CD4-positive, alpha-beta memory T cell (primary cell): ENCODE measurements at regions not wholly inside any gene's neighbourhood (a gene's known extent, or its start where the extent isn't known, plus 50 kb on each side); places are given as distances from the start of the nearest gene placed in this dataset.

ENCODE experiments used
- CTCF ChIA-PET: fragments of 350-600 bp; sonication (Branson Sonifier 250); formaldehyde crosslinking; loops from one replicate; lab custom pipeline; 2021; ENCODE audit warnings: inconsistent platforms; ENCODE audit not compliant: partially characterized antibody; lab: Charles Lee
- POLR2A ChIA-PET: fragments of 350-600 bp; sonication (Branson Sonifier 250); formaldehyde crosslinking; loops from one replicate; lab custom pipeline; 2021; ENCODE audit not compliant: partially characterized antibody; lab: Charles Lee
- DNase-seq, 5 donors: peaks; one replicate each; pipeline versions ENCODE4 v3.0.0 to v3.0.0-alpha.2; 2020 to 2022; ENCODE audit warnings: mixed read lengths in 1 of 5
- H3K27ac ChIP-seq: one replicate; pipeline ENCODE4 v1.7.0; 2013; ENCODE audit warnings: low read depth, low read length
- H3K27me3 ChIP-seq: 2 replicates; pipeline ENCODE4 v1.7.0; 2013; ENCODE audit warnings: mild to moderate bottlenecking, low read length, moderate library complexity; ENCODE audit not compliant: insufficient read depth
- H3K36me3 ChIP-seq: 2 replicates; pipeline ENCODE4 v1.7.0; 2013; ENCODE audit warnings: mild to moderate bottlenecking, low read length, moderate library complexity; ENCODE audit not compliant: insufficient read depth
- H3K4me1 ChIP-seq: 2 replicates; pipeline ENCODE4 v1.7.0; 2013; ENCODE audit warnings: mild to moderate bottlenecking, low read length, moderate library complexity; ENCODE audit not compliant: insufficient read depth
- H3K4me3 ChIP-seq, 2 donors: one replicate each; pipeline ENCODE4 v1.7.0; 2013; ENCODE audit warnings: low read length in 2 of 2, mild to moderate bottlenecking in 1 of 2
- H3K9me3 ChIP-seq, 2 donors: one replicate each; pipeline ENCODE4 v1.7.0; 2013; ENCODE audit warnings: low read length in 2 of 2, control low read depth in 1 of 2; ENCODE audit not compliant: control insufficient read depth in 1 of 2
- H3K27ac Mint-ChIP-seq, 7 donors: one replicate each; pipeline ENCODE4 v1.8.0; 2020 to 2021; ENCODE audit warnings: mixed read lengths in 7 of 7, mild to moderate bottlenecking in 6 of 7, inconsistent platforms in 3 of 7, moderate library complexity in 3 of 7
- H3K27me3 Mint-ChIP-seq, 2 donors: one replicate each; pipeline ENCODE4 v1.8.0; 2020 to 2021; ENCODE audit warnings: mixed read lengths in 2 of 2
- H3K36me3 Mint-ChIP-seq, 2 donors: one replicate each; pipeline ENCODE4 v1.8.0; 2020 to 2021; ENCODE audit warnings: mixed read lengths in 2 of 2, inconsistent platforms in 1 of 2, mild to moderate bottlenecking in 1 of 2
- H3K4me1 Mint-ChIP-seq, 4 donors: one replicate each; pipeline ENCODE4 v1.8.0; 2020 to 2021; ENCODE audit warnings: mixed read lengths in 4 of 4, mild to moderate bottlenecking in 1 of 4
- H3K4me3 Mint-ChIP-seq, 8 donors: one replicate each; pipeline ENCODE4 v1.8.0; 2020 to 2021; ENCODE audit warnings: mixed read lengths in 8 of 8, mild to moderate bottlenecking in 7 of 8, moderate library complexity in 6 of 8, inconsistent platforms in 3 of 8
- H3K9me3 Mint-ChIP-seq, 8 donors: one replicate each; pipeline ENCODE4 v1.8.0; 2020 to 2021; ENCODE audit warnings: mixed read lengths in 8 of 8, mild to moderate bottlenecking in 5 of 8, inconsistent platforms in 3 of 8, moderate library complexity in 1 of 8
- intact Hi-C: fragments of 100-400 bp; cut with micrococcal nuclease; formaldehyde crosslinking; loops from one replicate; pipeline ENCODE4 v1.15.1; 2023

DNA sequence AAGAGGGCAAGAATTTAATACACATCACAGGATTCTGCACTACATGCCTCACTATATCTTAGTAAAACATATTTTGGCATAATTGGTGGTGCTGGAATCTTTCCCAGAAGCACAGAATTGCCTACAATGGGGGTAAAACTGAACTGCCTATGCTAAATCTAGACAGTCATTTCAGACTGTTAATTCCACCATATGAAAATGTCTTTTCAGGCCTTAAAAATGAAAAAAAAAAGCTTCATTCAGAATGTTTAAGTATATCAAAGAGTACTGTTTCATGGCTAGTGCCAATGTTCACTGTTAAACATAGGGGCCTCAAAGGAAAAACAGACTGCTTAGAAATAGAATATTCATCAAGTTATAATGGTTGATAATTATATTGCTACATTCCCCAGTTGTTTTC is 797.0 kb downstream of the PCDH19 start:
- Histone ChIP-seq H3K9me3 (no peaks in the 10 kb centered on the region), H3K36me3 (no peaks in the 10 kb centered on the region), H3K4me3 (no peak overlapping the region), H3K27ac (no peak overlapping the region), H3K4me1 (no peaks in the 10 kb centered on the region), H3K27me3 (no peaks in the 10 kb centered on the region)
- Mint-ChIP-seq H3K4me3 (no peak overlapping the region), H3K4me1 (no peaks in the 10 kb centered on the region), H3K36me3 (no peaks in the 10 kb centered on the region), H3K9me3 (peaks cover 0 to 2% (median 0%) of the 10 kb centered on the region in 8 donors), H3K27me3 (no peaks in the 10 kb centered on the region), H3K27ac (no peak overlapping the region)
- ChIA-PET CTCF (interaction anchor here (1.1 kb wide), 1 partner anchor 13 kb away, joined by 3 read pairs; no protein-coding TSS in a partner anchor), POLR2A (no interaction called here)
- intact Hi-C loops, result no loop called here
- no peak for DNase-seq

- no peaks in the 10 kb centered on the region for H3K36me3 ChIP-seq
- Mint-ChIP-seq H3K4me3 (no peak overlapping the region), H3K36me3 (no peaks in the 10 kb centered on the region), H3K27me3 (no peaks in the 10 kb centered on the region), H3K4me1 (no peaks in the 10 kb centered on the region), H3K27ac (no peak overlapping the region), H3K9me3 (peaks cover 0 to 2% (median 0%) of the 10 kb centered on the region in 8 donors)
- no peaks in the 10 kb centered on the region for H3K27me3 ChIP-seq
- no peak overlapping the region for H3K4me3 ChIP-seq
- no peaks in the 10 kb centered on the region for H3K9me3 ChIP-seq
- ChIA-PET POLR2A (no interaction called here), CTCF (no interaction called here)
- intact Hi-C loops, result no loop called here
- no peak for DNase-seq
- no peaks in the 10 kb centered on the region for H3K4me1 ChIP-seq
- H3K27ac ChIP-seq, result no peak overlapping the region
Measured at GRCh38 chrX:99603091-99603814, 806.8 kb downstream of the PCDH19 start.

- Mint-ChIP-seq H3K4me3 (no peak overlapping the region), H3K27ac (no peak overlapping the region), H3K9me3 (peaks cover 0 to 2% (median 0%) of the 10 kb centered on the region in 8 donors), H3K27me3 (no peaks in the 10 kb centered on the region), H3K4me1 (no peaks in the 10 kb centered on the region), H3K36me3 (no peaks in the 10 kb centered on the region)
- no peak overlapping the region for H3K4me3 ChIP-seq
- H3K27ac ChIP-seq, result no peak overlapping the region
- H3K27me3 ChIP-seq, result no peaks in the 10 kb centered on the region
- no peaks in the 10 kb centered on the region for H3K36me3 ChIP-seq
- CTCF ChIA-PET, result no interaction called here
- POLR2A ChIA-PET, result no interaction called here
- no peak for DNase-seq
- no peaks in the 10 kb centered on the region for H3K9me3 ChIP-seq
- no peaks in the 10 kb centered on the region for H3K4me1 ChIP-seq
- intact Hi-C loops, result no loop called here
Measured at GRCh38 chrX:99602107-99602506, 808.0 kb downstream of the PCDH19 start.

DNA sequence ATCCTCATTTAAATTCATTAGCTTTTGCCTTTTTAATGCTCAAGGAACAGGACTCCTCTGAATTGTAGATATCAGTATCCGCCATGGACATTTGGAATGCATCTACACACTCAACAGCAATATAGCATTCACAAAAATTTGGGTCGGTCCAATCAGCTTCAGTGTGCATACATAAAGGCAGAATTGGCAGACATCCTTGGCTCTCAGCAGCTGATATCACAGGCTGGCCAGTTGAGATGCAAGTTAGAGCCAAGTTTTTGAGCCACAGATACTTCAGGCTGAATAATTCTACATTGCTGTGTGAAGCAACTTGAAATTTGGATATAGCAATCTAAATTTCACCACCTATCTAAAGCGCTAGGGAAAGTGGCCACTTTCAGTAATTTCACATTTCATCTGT is 821.1 kb downstream of the PCDH19 start:
- H3K27me3 ChIP-seq, result no peaks in the 10 kb centered on the region
- POLR2A ChIA-PET, result no interaction called here
- Mint-ChIP-seq H3K36me3 (no peaks in the 10 kb centered on the region), H3K27me3 (no peaks in the 10 kb centered on the region), H3K4me3 (no peak overlapping the region), H3K4me1 (no peaks in the 10 kb centered on the region), H3K9me3 (peaks cover 0 to 6% (median 3%) of the 10 kb centered on the region in 8 donors), H3K27ac (no peak overlapping the region)
- no peaks in the 10 kb centered on the region for H3K9me3 ChIP-seq
- CTCF ChIA-PET, result no interaction called here
- intact Hi-C loops, result no loop called here
- no peak for DNase-seq
- no peaks in the 10 kb centered on the region for H3K4me1 ChIP-seq
- H3K4me3 ChIP-seq, result no peak overlapping the region
- no peak overlapping the region for H3K27ac ChIP-seq
- H3K36me3 ChIP-seq, result no peaks in the 10 kb centered on the region

DNA sequence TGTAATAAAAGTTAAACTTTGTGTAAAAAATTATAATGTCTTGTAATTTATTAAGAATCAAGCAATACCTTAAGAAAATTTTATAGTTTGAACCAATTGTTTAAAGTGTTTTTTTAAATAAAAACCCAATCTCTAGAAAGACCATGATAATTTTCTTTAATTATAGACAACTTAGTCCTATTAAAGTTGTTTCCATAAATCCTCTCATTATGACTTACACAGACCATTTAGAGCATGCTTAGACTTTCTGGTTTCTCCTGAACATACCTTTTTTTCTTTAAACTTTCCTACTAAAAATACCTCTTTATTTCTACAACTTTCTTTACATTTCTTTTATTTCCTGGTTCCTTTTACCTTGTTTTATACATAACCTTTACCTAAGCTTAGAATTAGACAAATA is 837.4 kb downstream of the PCDH19 start:
- CTCF ChIA-PET, result no interaction called here
- no peaks in the 10 kb centered on the region for H3K27me3 ChIP-seq
- no peak overlapping the region for H3K4me3 ChIP-seq
- Mint-ChIP-seq H3K36me3 (no peaks in the 10 kb centered on the region), H3K27me3 (no peaks in the 10 kb centered on the region), H3K4me3 (no peak overlapping the region), H3K27ac (no peak overlapping the region), H3K4me1 (no peaks in the 10 kb centered on the region), H3K9me3 (peaks cover 0 to 23% (median 17%) of the 10 kb centered on the region in 8 donors)
- no peaks in the 10 kb centered on the region for H3K36me3 ChIP-seq
- no peaks in the 10 kb centered on the region for H3K4me1 ChIP-seq
- intact Hi-C loops, result no loop called here
- no peaks in the 10 kb centered on the region for H3K9me3 ChIP-seq
- POLR2A ChIA-PET, result no interaction called here
- no peak for DNase-seq
- no peak overlapping the region for H3K27ac ChIP-seq

DNA sequence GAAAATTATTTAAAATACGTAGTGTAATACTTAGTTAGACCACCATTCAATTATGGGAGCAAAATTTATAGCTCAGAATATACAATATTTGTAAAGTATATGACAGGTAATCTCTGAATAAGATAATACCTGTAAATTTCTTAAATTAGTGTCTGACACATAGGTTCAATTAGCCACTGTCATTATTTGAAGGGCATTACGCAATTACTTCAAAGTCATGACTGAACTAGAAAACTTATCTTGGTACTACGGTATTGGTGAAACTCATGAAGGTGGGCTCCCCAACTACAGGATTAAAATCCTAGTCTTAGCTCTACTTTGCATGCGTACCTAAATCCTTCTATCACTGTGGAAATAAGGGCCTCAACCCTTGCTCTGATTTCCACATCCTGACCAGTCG is 860.7 kb downstream of the PCDH19 start:
- peaks cover 0 to 1% (median 0%) of the 10 kb centered on the region in 8 donors for H3K9me3 Mint-ChIP-seq
- no peaks in the 10 kb centered on the region for H3K36me3 Mint-ChIP-seq
- no peaks in the 10 kb centered on the region for H3K4me1 Mint-ChIP-seq
- H3K27ac ChIP-seq, result no peak overlapping the region
- no peaks in the 10 kb centered on the region for H3K9me3 ChIP-seq
- no peak overlapping the region for H3K27ac Mint-ChIP-seq
- H3K4me3 ChIP-seq, result no peak overlapping the region
- no peak for DNase-seq
- H3K27me3 ChIP-seq, result no peaks in the 10 kb centered on the region
- H3K4me3 Mint-ChIP-seq, result no peak overlapping the region
- ChIA-PET POLR2A (no interaction called here), CTCF (no interaction called here)
- H3K4me1 ChIP-seq, result no peaks in the 10 kb centered on the region
- no peaks in the 10 kb centered on the region for H3K36me3 ChIP-seq
- intact Hi-C loops, result no loop called here
- no peaks in the 10 kb centered on the region for H3K27me3 Mint-ChIP-seq

DNA sequence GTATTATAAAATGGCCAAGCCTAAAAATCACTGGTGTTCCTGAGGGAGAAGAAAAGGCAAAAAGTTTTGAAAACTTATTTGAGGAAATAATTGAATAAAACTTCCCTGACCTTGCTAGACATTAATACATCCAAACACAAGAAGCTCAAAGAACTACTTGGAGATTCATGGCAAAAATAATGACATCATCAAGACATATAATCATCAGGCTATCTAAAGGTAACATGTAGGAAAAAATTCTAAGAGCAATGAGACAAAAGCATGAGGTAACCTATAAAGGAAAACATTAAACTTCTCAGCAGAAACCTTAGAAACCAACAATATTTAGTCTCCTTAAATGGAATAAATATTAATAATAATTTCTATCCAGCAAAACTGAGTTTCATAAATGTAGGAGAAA is 887.6 kb downstream of the PCDH19 start:
- Mint-ChIP-seq H3K27ac (no peak overlapping the region), H3K36me3 (no peaks in the 10 kb centered on the region), H3K4me3 (no peak overlapping the region), H3K4me1 (no peaks in the 10 kb centered on the region), H3K27me3 (no peaks in the 10 kb centered on the region), H3K9me3 (peaks cover 0 to 10% (median 0%) of the 10 kb centered on the region in 8 donors)
- no peak overlapping the region for H3K4me3 ChIP-seq
- POLR2A ChIA-PET, result no interaction called here
- no peaks in the 10 kb centered on the region for H3K27me3 ChIP-seq
- no peaks in the 10 kb centered on the region for H3K36me3 ChIP-seq
- intact Hi-C loops, result no loop called here
- no peaks in the 10 kb centered on the region for H3K9me3 ChIP-seq
- no peaks in the 10 kb centered on the region for H3K4me1 ChIP-seq
- H3K27ac ChIP-seq, result no peak overlapping the region
- DNase-seq, result no peak
- CTCF ChIA-PET, result no interaction called here
